Erythroblast (primary cell): ENCODE measurements at regions not wholly inside any gene's neighbourhood (a gene's known extent, or its start where the extent isn't known, plus 50 kb on each side); places are given as distances from the start of the nearest gene placed in this dataset.
A peak's percentile ranks its signal among the peaks of the same experiment; 100 is the strongest.
"Not testable (repeated sequence)": the region's sequence is repeated elsewhere in the genome, so short reads cannot be mapped to it uniquely, and the experiment has no call there.

ENCODE experiments used
- DNase-seq, 2 experiments: peaks; one replicate each; lab custom pipeline; 2025; lab: John Stamatoyannopoulos, UW
- GATA1 ChIP-seq: IDR thresholded peaks from 2 replicates; pipeline ENCODE4 v1.6.1; 2011; ENCODE audit warnings: low read depth, mild to moderate bottlenecking, control low read depth, low read length, moderate library complexity
- POLR2A ChIP-seq: IDR thresholded peaks from 2 replicates; pipeline ENCODE4 v1.6.1; 2011; ENCODE audit warnings: mild to moderate bottlenecking, low read length

- TF ChIP-seq GATA1 (no peak), POLR2A (no peak)
- peak in 1 of 2 experiments; percentile 58 for DNase-seq
These were observed 69.9 kb upstream of the DDR1 start for GRCh38 chr6:30814146-30815040.

- TF ChIP-seq POLR2A (no peak), GATA1 (no peak)
- DNase-seq, result peak in 1 of 2 experiments; percentile 39
These were observed 69.3 kb upstream of the IER3 start for GRCh38 chr6:30813631-30814145.

GRCh38 chr6:30810813-30811339 lies 66.5 kb upstream of the IER3 start:
- DNase-seq, result no peak
- no peak for TF ChIP-seq GATA1
- no peak for TF ChIP-seq POLR2A

- DNase-seq, result not testable (repeated sequence)
These were observed 63.2 kb upstream of the IER3 start for GRCh38 chr6:30807566-30807965.

GRCh38 chr6:30806581-30807183 lies 62.3 kb upstream of the IER3 start:
- DNase-seq, result no peak
- TF ChIP-seq GATA1, result no peak
- no peak for TF ChIP-seq POLR2A

- DNase-seq, result no peak
- no peak for TF ChIP-seq GATA1
- TF ChIP-seq POLR2A, result no peak
These were observed 60.0 kb upstream of the IER3 start for GRCh38 chr6:30804333-30804732.

GRCh38 chr6:30802731-30803130 lies 58.4 kb upstream of the IER3 start:
- no peak for DNase-seq
- no peak for TF ChIP-seq POLR2A
- TF ChIP-seq GATA1, result no peak

GRCh38 chr6:30801950-30802349 lies 57.6 kb upstream of the IER3 start:
- TF ChIP-seq GATA1, result no peak
- no peak for TF ChIP-seq POLR2A
- no peak for DNase-seq

- DNase-seq, result no peak
- TF ChIP-seq GATA1 (no peak), POLR2A (no peak)
These were observed 56.5 kb upstream of the IER3 start for GRCh38 chr6:30800871-30801270.

GRCh38 chr6:30799210-30799609 lies 54.9 kb upstream of the IER3 start:
- no peak for DNase-seq
- TF ChIP-seq GATA1, result no peak
- no peak for TF ChIP-seq POLR2A

GRCh38 chr6:30798494-30798893 lies 54.1 kb upstream of the IER3 start:
- DNase-seq, result no peak
- TF ChIP-seq GATA1 (no peak), POLR2A (no peak)

- TF ChIP-seq POLR2A, result no peak
- TF ChIP-seq GATA1, result no peak
- DNase-seq, result no peak
These were observed 51.4 kb upstream of the IER3 start for GRCh38 chr6:30795549-30796293.
